LHCN-M2 (cell line): ENCODE measurements at regions not wholly inside any gene's neighbourhood (a gene's known extent, or its start where the extent isn't known, plus 50 kb on each side); places are given as distances from the start of the nearest gene placed in this dataset.
"Not testable (repeated sequence)": the region's sequence is repeated elsewhere in the genome, so short reads cannot be mapped to it uniquely, and the experiment has no call there.

Source experiments
- DNase-seq: peaks from one replicate; pipeline ENCODE4 v3.0.0-alpha.2; 2012; ENCODE audit warnings: low read depth

GRCh38 chr9:2243666-2244555 is 228.8 kb downstream of the SMARCA2 start:
- DNase-seq: no peak

GRCh38 chr9:2247340-2247739 is 232.2 kb downstream of the SMARCA2 start:
- DNase-seq: no peak

- DNase-seq: no peak
Observed at GRCh38 chr9:2248768-2249265, 233.7 kb downstream of the SMARCA2 start.

- no peak for DNase-seq
Observed at GRCh38 chr9:2253636-2254580, 238.8 kb downstream of the SMARCA2 start.

GRCh38 chr9:2255128-2255527 is 240.0 kb downstream of the SMARCA2 start:
- DNase-seq: no peak

- no peak for DNase-seq
Observed at GRCh38 chr9:2257248-2257929, 242.2 kb downstream of the SMARCA2 start.

GRCh38 chr9:2260417-2261306 is 245.5 kb downstream of the SMARCA2 start:
- DNase-seq: peak; percentile 57

GRCh38 chr9:2261421-2262103 is 246.4 kb downstream of the SMARCA2 start:
- no peak for DNase-seq

GRCh38 chr9:2262386-2263071 is 247.4 kb downstream of the SMARCA2 start:
- DNase-seq: no peak

GRCh38 chr9:2263111-2263510 is 248.0 kb downstream of the SMARCA2 start:
- no peak for DNase-seq

- DNase-seq: no peak
Observed at GRCh38 chr9:2263665-2264064, 248.5 kb downstream of the SMARCA2 start.

GRCh38 chr9:2264081-2264480 is 248.9 kb downstream of the SMARCA2 start:
- no peak for DNase-seq

- DNase-seq: no peak
Observed at GRCh38 chr9:2267181-2267745, 252.1 kb downstream of the SMARCA2 start.

GRCh38 chr9:2269778-2270177 is 254.6 kb downstream of the SMARCA2 start:
- no peak for DNase-seq

- DNase-seq: no peak
Observed at GRCh38 chr9:2270565-2270964, 255.4 kb downstream of the SMARCA2 start.

- DNase-seq: no peak
Observed at GRCh38 chr9:2271426-2271825, 256.3 kb downstream of the SMARCA2 start.

GRCh38 chr9:2274762-2275161 is 259.6 kb downstream of the SMARCA2 start:
- DNase-seq: no peak

- no peak for DNase-seq
Observed at GRCh38 chr9:2276296-2276695, 261.1 kb downstream of the SMARCA2 start.

- DNase-seq: not testable (repeated sequence)
Observed at GRCh38 chr9:2277133-2277532, 262.0 kb downstream of the SMARCA2 start.
